ENCODE measurements at regions not wholly inside any gene's neighbourhood (a gene's known extent, or its start where the extent isn't known, plus 50 kb on each side); places are given as distances from the start of the nearest gene placed in this dataset.

DNA sequence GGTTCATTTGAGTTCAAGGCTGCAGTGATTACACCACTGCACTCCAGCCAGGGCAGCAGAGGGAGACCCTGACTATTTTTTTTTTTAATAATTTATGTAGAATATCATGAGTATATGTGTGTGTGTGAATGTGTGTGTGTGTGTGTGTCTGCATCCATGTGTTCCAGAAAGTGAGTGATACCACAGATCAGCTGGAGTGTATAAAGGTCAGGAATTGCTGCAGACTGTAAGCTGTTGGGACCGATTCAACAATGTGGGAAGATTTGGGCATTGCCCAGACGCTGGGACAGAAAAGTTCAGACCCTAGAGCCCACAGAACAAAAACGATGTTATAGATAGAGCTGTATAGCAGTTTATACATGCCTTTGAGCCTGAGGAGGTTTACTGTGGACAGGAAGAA, 435.6 kb downstream of the CCSER2 start:
- Histone ChIP-seq H3K9ac (ENCODE audit: low read depth, low read length) (no peak overlapping the region), H3K4me2 (ENCODE audit: low read length) (no peak overlapping the region), H3K27me3 (ENCODE audit: control insufficient read depth, insufficient read depth, low read length) (no peaks in the 10 kb centered on the region), H3K9me3 (replicated peaks; ENCODE audit: low read length) (no peaks in the 10 kb centered on the region), H3K36me3 (ENCODE audit: insufficient read depth, low read length) (no peaks in the 10 kb centered on the region), H3K4me3 (ENCODE audit: low read length) (no peak overlapping the region), H3K4me1 (ENCODE audit: control insufficient read depth, insufficient read depth, low read length) (no peaks in the 10 kb centered on the region)

GRCh38 chr10:84765086-84765485, 436.7 kb downstream of the CCSER2 start:
- Histone ChIP-seq H3K4me2 (ENCODE audit: low read length) (no peak overlapping the region), H3K27me3 (ENCODE audit: control insufficient read depth, insufficient read depth, low read length) (no peaks in the 10 kb centered on the region), H3K36me3 (ENCODE audit: insufficient read depth, low read length) (no peaks in the 10 kb centered on the region), H3K9ac (ENCODE audit: low read depth, low read length) (no peak overlapping the region), H3K4me1 (ENCODE audit: control insufficient read depth, insufficient read depth, low read length) (no peaks in the 10 kb centered on the region), H3K9me3 (replicated peaks; ENCODE audit: low read length) (no peaks in the 10 kb centered on the region), H3K4me3 (ENCODE audit: low read length) (no peak overlapping the region)

GRCh38 chr10:84765656-84766055, 437.3 kb downstream of the CCSER2 start:
- H3K9me3 ChIP-seq (replicated peaks; ENCODE audit: low read length) = no peaks in the 10 kb centered on the region
- H3K4me1 ChIP-seq (ENCODE audit: control insufficient read depth, insufficient read depth, low read length) = no peaks in the 10 kb centered on the region
- no peaks in the 10 kb centered on the region for H3K36me3 ChIP-seq (ENCODE audit: insufficient read depth, low read length)
- no peak overlapping the region for H3K4me2 ChIP-seq (ENCODE audit: low read length)
- H3K27me3 ChIP-seq (ENCODE audit: control insufficient read depth, insufficient read depth, low read length) = no peaks in the 10 kb centered on the region
- H3K4me3 ChIP-seq (ENCODE audit: low read length) = no peak overlapping the region
- H3K9ac ChIP-seq (ENCODE audit: low read depth, low read length) = no peak overlapping the region

- H3K4me3 ChIP-seq (ENCODE audit: low read length) = no peak overlapping the region
- H3K9me3 ChIP-seq (replicated peaks; ENCODE audit: low read length) = no peaks in the 10 kb centered on the region
- H3K4me2 ChIP-seq (ENCODE audit: low read length) = no peak overlapping the region
- H3K9ac ChIP-seq (ENCODE audit: low read depth, low read length) = no peak overlapping the region
- H3K4me1 ChIP-seq (ENCODE audit: control insufficient read depth, insufficient read depth, low read length) = no peaks in the 10 kb centered on the region
- no peaks in the 10 kb centered on the region for H3K27me3 ChIP-seq (ENCODE audit: control insufficient read depth, insufficient read depth, low read length)
- no peaks in the 10 kb centered on the region for H3K36me3 ChIP-seq (ENCODE audit: insufficient read depth, low read length)
These were observed 438.5 kb downstream of the CCSER2 start for GRCh38 chr10:84766923-84767322.

DNA sequence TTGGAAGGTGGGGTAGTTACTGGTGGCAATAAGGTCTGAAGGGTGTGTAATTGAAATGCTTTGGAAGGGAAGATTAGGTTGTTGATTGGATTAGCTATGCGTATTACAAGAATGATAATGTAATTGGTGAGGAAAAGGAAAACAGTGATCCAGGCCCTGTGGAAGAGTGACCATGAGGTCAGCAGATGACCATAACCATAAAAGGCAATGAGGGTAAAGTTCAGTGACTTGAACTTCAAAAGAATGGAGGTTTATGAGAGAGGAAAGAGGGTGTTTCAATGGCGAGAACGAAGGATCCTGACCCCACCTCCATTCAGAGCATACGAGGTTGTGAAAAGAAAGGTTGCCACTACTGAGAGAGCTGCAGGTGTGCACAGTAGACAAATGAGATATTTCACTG, 439.7 kb downstream of the CCSER2 start:
- H3K36me3 ChIP-seq (ENCODE audit: insufficient read depth, low read length) = no peaks in the 10 kb centered on the region
- H3K4me1 ChIP-seq (ENCODE audit: control insufficient read depth, insufficient read depth, low read length) = no peaks in the 10 kb centered on the region
- H3K27me3 ChIP-seq (ENCODE audit: control insufficient read depth, insufficient read depth, low read length) = no peaks in the 10 kb centered on the region
- no peak overlapping the region for H3K9ac ChIP-seq (ENCODE audit: low read depth, low read length)
- H3K4me3 ChIP-seq (ENCODE audit: low read length) = no peak overlapping the region
- no peaks in the 10 kb centered on the region for H3K9me3 ChIP-seq (replicated peaks; ENCODE audit: low read length)
- H3K4me2 ChIP-seq (ENCODE audit: low read length) = no peak overlapping the region

DNA sequence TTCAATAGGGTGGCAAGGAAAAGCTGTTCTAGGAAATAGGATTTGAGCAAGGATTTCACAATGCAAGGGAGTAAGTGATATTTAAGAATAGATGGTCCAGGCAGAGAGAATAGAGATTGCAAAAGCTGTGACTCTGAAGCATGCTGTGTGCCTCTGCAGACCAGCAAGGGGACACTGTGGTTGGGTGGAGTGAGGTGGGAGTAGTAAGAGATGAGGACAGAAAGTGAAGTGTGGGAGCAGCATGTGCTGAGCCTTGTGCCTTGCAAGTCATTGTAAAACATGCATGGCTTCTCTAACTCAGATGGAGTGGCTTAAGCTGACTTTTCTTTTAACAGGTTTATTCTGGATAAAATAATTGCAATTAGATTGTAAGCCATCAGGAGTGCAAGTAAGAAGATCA, 442.4 kb downstream of the CCSER2 start:
- Histone ChIP-seq H3K4me1 (ENCODE audit: control insufficient read depth, insufficient read depth, low read length) (no peaks in the 10 kb centered on the region), H3K27me3 (ENCODE audit: control insufficient read depth, insufficient read depth, low read length) (no peaks in the 10 kb centered on the region), H3K4me2 (ENCODE audit: low read length) (no peak overlapping the region), H3K9me3 (replicated peaks; ENCODE audit: low read length) (no peaks in the 10 kb centered on the region), H3K36me3 (ENCODE audit: insufficient read depth, low read length) (no peaks in the 10 kb centered on the region), H3K9ac (ENCODE audit: low read depth, low read length) (no peak overlapping the region), H3K4me3 (ENCODE audit: low read length) (no peak overlapping the region)

DNA sequence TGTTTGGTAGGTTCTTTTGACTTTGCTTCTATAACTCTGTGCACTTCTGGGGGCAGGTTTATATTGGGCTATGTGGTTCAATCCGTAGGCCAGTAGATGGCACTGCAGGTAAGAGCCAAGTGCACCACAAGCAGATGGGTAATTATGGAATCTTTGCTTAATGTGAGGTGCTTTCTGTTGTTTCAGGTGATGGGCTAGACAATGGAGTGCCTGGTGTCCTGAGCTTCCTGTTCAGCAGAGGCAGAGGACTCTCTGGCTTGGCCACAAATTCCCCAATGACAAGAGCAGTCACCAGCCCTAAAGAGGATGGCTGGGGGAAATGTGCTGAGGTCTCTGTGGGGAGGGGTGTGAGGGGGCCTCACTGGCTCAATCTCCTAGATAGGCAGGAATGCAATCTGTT, 455.0 kb downstream of the CCSER2 start:
- no peaks in the 10 kb centered on the region for H3K9me3 ChIP-seq (replicated peaks; ENCODE audit: low read length)
- H3K36me3 ChIP-seq (ENCODE audit: insufficient read depth, low read length) = no peaks in the 10 kb centered on the region
- no peak overlapping the region for H3K4me3 ChIP-seq (ENCODE audit: low read length)
- no peaks in the 10 kb centered on the region for H3K27me3 ChIP-seq (ENCODE audit: control insufficient read depth, insufficient read depth, low read length)
- H3K4me1 ChIP-seq (ENCODE audit: control insufficient read depth, insufficient read depth, low read length) = no peaks in the 10 kb centered on the region
- H3K4me2 ChIP-seq (ENCODE audit: low read length) = no peak overlapping the region
- H3K9ac ChIP-seq (ENCODE audit: low read depth, low read length) = no peak overlapping the region

DNA sequence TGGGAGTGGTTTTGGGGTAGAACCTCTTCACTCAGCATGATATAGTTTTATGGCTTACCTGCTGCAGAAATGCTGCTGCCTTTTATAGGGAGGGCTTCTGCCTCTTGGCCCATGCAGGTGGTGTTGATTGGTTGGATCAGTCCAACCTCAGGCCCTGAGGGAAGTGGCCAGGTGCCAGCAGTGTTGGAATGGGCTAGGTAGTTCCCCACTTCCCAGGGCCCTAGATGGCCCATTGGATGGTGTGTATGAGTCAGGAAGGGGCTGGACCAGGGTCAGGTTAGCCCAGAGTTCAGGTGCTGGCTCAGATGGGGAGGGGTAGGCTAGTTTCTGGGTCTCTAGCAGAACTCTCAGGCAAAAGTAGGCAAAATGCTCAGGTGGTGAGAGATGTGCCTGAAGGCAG, 455.5 kb downstream of the CCSER2 start:
- Histone ChIP-seq H3K4me2 (ENCODE audit: low read length) (no peak overlapping the region), H3K9ac (ENCODE audit: low read depth, low read length) (no peak overlapping the region), H3K27me3 (ENCODE audit: control insufficient read depth, insufficient read depth, low read length) (no peaks in the 10 kb centered on the region), H3K4me1 (ENCODE audit: control insufficient read depth, insufficient read depth, low read length) (no peaks in the 10 kb centered on the region), H3K36me3 (ENCODE audit: insufficient read depth, low read length) (no peaks in the 10 kb centered on the region), H3K4me3 (ENCODE audit: low read length) (no peak overlapping the region), H3K9me3 (replicated peaks; ENCODE audit: low read length) (no peaks in the 10 kb centered on the region)

GRCh38 chr10:84784749-84785148, 456.4 kb downstream of the CCSER2 start:
- no peaks in the 10 kb centered on the region for H3K27me3 ChIP-seq (ENCODE audit: control insufficient read depth, insufficient read depth, low read length)
- H3K9me3 ChIP-seq (replicated peaks; ENCODE audit: low read length) = no peaks in the 10 kb centered on the region

DNA sequence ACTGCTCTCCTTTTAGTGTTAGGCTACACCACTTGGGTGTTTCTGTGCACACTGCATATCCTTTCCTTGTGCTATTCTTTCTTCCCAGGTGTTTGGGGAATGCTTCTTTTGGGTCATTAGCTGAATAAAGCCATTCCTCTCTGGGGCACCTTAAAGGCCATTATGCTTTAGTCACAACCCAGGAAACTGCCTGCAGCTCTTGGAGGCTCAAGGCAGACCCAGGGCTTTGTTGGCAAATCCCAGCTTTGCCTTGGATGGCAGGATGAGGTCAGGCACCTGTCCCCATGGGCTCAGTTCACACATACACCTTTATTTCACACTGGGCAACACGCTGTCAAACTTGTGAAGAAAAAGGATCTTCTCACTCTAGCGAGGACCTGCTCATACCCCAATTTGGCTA, 460.6 kb downstream of the CCSER2 start:
- no peaks in the 10 kb centered on the region for H3K4me1 ChIP-seq (ENCODE audit: control insufficient read depth, insufficient read depth, low read length)
- no peak overlapping the region for H3K4me2 ChIP-seq (ENCODE audit: low read length)
- H3K27me3 ChIP-seq (ENCODE audit: control insufficient read depth, insufficient read depth, low read length) = no peaks in the 10 kb centered on the region
- no peak overlapping the region for H3K4me3 ChIP-seq (ENCODE audit: low read length)
- no peaks in the 10 kb centered on the region for H3K9me3 ChIP-seq (replicated peaks; ENCODE audit: low read length)
- H3K36me3 ChIP-seq (ENCODE audit: insufficient read depth, low read length) = no peaks in the 10 kb centered on the region
- H3K9ac ChIP-seq (ENCODE audit: low read depth, low read length) = no peak overlapping the region

More at GRCh38 chr10:84784749-84785148, 456.4 kb downstream of the CCSER2 start:
- Histone ChIP-seq H3K4me3 (ENCODE audit: low read length) (no peak overlapping the region), H3K36me3 (ENCODE audit: insufficient read depth, low read length) (no peaks in the 10 kb centered on the region), H3K9ac (ENCODE audit: low read depth, low read length) (no peak overlapping the region), H3K4me1 (ENCODE audit: control insufficient read depth, insufficient read depth, low read length) (no peaks in the 10 kb centered on the region), H3K4me2 (ENCODE audit: low read length) (no peak overlapping the region)

DNA sequence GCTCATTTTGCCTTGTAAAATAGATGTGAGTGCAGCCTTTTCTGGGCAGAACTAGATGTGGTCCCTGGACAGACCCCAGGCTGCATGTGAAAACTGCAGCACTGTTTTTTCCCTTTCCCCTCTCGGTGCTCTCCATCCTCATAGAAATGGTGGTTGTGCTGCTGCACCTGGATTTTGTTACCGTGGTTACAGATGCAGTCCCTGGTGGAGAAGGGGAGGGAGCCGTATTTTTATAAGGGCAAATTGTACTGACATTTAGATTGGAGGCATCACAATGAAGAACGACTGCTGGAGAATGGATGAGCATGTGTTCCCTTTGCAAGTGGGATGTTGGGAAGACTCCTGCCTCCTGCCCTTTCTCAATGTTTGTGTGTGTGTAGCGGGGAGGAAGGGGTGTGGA, 469.9 kb downstream of the CCSER2 start:
- H3K9ac ChIP-seq (ENCODE audit: low read depth, low read length) = no peak overlapping the region
- H3K4me1 ChIP-seq (ENCODE audit: control insufficient read depth, insufficient read depth, low read length) = no peaks in the 10 kb centered on the region
- no peaks in the 10 kb centered on the region for H3K9me3 ChIP-seq (replicated peaks; ENCODE audit: low read length)
- H3K4me2 ChIP-seq (ENCODE audit: low read length) = no peak overlapping the region
- no peak overlapping the region for H3K4me3 ChIP-seq (ENCODE audit: low read length)
- H3K36me3 ChIP-seq (ENCODE audit: insufficient read depth, low read length) = no peaks in the 10 kb centered on the region
- no peaks in the 10 kb centered on the region for H3K27me3 ChIP-seq (ENCODE audit: control insufficient read depth, insufficient read depth, low read length)

- Histone ChIP-seq H3K4me1 (ENCODE audit: control insufficient read depth, insufficient read depth, low read length) (no peaks in the 10 kb centered on the region), H3K36me3 (ENCODE audit: insufficient read depth, low read length) (no peaks in the 10 kb centered on the region), H3K4me2 (ENCODE audit: low read length) (no peak overlapping the region), H3K9me3 (replicated peaks; ENCODE audit: low read length) (no peaks in the 10 kb centered on the region), H3K4me3 (ENCODE audit: low read length) (no peak overlapping the region), H3K27me3 (ENCODE audit: control insufficient read depth, insufficient read depth, low read length) (no peaks in the 10 kb centered on the region), H3K9ac (ENCODE audit: low read depth, low read length) (no peak overlapping the region)
These were observed 472.8 kb downstream of the CCSER2 start for GRCh38 chr10:84801156-84801555.
